ENCODE measurements at regions not wholly inside any gene's neighbourhood (a gene's known extent, or its start where the extent isn't known, plus 50 kb on each side); places are given as distances from the start of the nearest gene placed in this dataset.

DNA sequence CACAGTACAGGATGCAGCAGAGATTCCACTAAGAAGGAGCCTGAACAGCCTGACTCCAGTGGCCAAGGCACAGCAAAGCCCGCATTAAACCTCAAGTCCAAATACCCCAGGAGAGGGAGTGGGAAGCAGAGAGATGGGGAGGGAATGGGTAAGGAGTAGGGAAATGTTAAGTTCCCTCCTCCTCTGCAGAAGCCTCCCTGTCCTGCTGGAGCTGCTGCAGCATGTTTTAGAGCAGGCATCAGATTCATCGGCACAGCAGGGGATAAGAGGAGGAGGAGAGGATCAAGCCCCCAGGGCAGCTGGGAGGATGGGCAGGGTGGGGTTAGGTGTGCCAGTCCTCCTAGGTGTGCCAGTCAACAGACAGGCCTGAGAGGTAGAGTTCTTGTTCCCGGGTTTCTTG is 709.7 kb downstream of the PTPRU start:
- no peak for DNase-seq (ENCODE audit: low read depth in 1 of 2, low spot score in 1 of 2)
- in situ Hi-C loops (cut with HindIII; ENCODE audit: low pct_unique_long_range_greater_than_20kb, low sequenced_read_pairs) = no loop called here
- no peak for TF ChIP-seq JUND (IDR thresholded peaks at IDR 0.05; ENCODE audit: low read depth)

DNA sequence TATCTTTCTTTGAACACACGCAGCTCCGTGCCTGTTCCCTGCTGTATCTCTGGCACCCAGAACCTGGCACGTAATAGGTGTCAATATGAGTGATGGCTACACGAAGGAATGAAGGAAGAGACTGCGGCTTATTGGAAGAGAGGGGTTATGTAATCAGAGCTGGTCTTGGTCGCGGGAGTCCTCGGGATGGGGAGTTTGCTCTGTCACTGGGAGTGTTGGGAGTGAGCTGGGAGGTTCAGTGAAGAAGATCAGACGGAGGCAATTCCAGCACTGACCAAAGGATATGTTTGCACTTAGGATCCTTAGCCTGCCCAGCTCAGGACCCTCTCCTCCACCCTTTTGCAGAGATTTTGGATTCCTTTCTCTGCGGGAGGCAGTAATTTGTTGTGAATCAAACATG is 709.1 kb downstream of the PTPRU start:
- in situ Hi-C loops (cut with HindIII; ENCODE audit: low pct_unique_long_range_greater_than_20kb, low sequenced_read_pairs) = no loop called here
- TF ChIP-seq JUND (IDR thresholded peaks at IDR 0.05; ENCODE audit: low read depth) = no peak
- no peak for DNase-seq (ENCODE audit: low read depth in 1 of 2, low spot score in 1 of 2)

DNA sequence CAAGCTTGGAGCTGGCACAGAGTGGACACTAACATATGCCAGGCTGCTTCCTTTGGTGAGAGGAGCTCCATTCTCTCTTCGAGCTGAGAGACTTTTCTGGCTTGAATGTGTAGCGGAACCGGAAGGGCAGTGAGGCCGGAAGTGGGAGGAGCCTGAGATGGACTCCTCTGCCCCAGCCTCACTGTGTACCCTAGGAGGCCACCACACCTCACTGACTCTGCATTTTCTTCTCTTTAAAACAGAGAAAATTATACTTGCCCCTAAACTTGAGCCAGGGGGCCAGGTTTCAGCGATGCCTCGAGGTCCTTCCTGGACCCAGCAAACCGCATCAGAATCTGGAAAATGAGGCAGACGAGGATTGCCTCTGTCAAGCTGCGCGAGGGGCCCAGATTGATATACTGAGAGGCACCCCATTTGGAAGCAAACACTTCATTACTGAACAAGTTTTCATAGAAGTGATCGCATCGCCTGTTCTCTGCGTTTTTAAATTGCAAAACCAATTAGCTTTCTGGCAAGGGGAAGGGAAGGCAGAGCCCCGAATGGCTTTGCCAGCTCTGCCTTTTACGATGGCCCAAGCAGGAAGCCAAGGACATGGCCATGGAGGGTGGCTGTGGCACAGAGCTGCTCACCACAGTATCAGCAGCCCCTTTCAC is 708.1 kb downstream of the PTPRU start:
- no peak for TF ChIP-seq JUND (IDR thresholded peaks at IDR 0.05; ENCODE audit: low read depth)
- DNase-seq (ENCODE audit: low read depth in 1 of 2, low spot score in 1 of 2) = no peak
- in situ Hi-C loops (cut with HindIII; ENCODE audit: low pct_unique_long_range_greater_than_20kb, low sequenced_read_pairs) = no loop called here

DNA sequence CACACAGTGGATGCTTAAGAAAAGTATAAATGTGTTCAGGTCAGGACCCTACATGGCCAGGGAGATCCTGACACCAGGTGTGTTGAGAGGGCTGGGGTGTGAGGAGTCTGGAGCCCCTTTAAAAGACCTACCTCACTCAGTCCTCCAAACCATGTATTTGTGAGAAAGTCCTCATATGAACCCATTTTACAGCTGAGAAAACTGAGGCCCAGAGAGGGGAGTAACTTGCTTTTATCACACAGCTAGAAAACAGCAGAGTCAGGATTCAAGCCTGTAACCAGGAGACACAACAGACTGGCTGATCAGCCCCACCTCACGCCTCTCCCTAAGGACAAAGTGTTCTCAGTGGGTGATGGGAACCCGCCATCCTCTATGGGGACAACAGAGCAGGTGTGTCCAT is 706.7 kb downstream of the PTPRU start:
- DNase-seq (ENCODE audit: low read depth in 1 of 2, low spot score in 1 of 2) = no peak
- in situ Hi-C loops (cut with HindIII; ENCODE audit: low pct_unique_long_range_greater_than_20kb, low sequenced_read_pairs) = no loop called here
- no peak for TF ChIP-seq JUND (IDR thresholded peaks at IDR 0.05; ENCODE audit: low read depth)

- TF ChIP-seq JUND (IDR thresholded peaks at IDR 0.05; ENCODE audit: low read depth) = no peak
- DNase-seq (ENCODE audit: low read depth in 1 of 2, low spot score in 1 of 2) = no peak
- in situ Hi-C loops (cut with HindIII; ENCODE audit: low pct_unique_long_range_greater_than_20kb, low sequenced_read_pairs) = no loop called here
Observed at GRCh38 chr1:29939079-29939478, 702.8 kb downstream of the PTPRU start.

DNA sequence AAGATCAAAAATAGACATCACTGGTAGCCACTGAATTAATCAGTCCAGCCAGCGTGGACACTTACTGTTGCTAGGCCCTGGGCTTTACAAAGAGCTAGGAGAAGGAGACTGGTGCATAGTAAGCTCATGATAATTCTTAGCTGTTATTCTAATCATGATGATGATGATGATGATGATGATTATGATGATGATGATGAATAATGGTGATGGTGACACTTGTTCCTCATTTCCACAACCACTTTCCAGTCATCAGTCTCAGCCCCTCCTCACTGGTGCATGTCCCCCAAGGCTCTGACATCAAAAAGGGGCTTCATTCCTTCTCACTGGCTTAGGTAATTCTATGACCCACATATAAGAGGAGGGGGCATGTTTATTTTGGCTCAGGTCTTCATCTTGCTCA is 701.0 kb downstream of the PTPRU start:
- in situ Hi-C loops (cut with HindIII; ENCODE audit: low pct_unique_long_range_greater_than_20kb, low sequenced_read_pairs) = no loop called here
- no peak for TF ChIP-seq JUND (IDR thresholded peaks at IDR 0.05; ENCODE audit: low read depth)
- DNase-seq (ENCODE audit: low read depth in 1 of 2, low spot score in 1 of 2) = no peak

- TF ChIP-seq JUND (IDR thresholded peaks at IDR 0.05; ENCODE audit: low read depth) = no peak
- no peak for DNase-seq (ENCODE audit: low read depth in 1 of 2, low spot score in 1 of 2)
- in situ Hi-C loops (cut with HindIII; ENCODE audit: low pct_unique_long_range_greater_than_20kb, low sequenced_read_pairs) = no loop called here
Observed at GRCh38 chr1:29936031-29936544, 699.8 kb downstream of the PTPRU start.

- in situ Hi-C loops (cut with HindIII; ENCODE audit: low pct_unique_long_range_greater_than_20kb, low sequenced_read_pairs) = no loop called here
- no peak for DNase-seq (ENCODE audit: low read depth in 1 of 2, low spot score in 1 of 2)
- no peak for TF ChIP-seq JUND (IDR thresholded peaks at IDR 0.05; ENCODE audit: low read depth)
Observed at GRCh38 chr1:29934255-29934772, 698.0 kb downstream of the PTPRU start.

GRCh38 chr1:29933067-29933466 is 696.7 kb downstream of the PTPRU start:
- no peak for TF ChIP-seq JUND (IDR thresholded peaks at IDR 0.05; ENCODE audit: low read depth)
- in situ Hi-C loops (cut with HindIII; ENCODE audit: low pct_unique_long_range_greater_than_20kb, low sequenced_read_pairs) = no loop called here
- DNase-seq (ENCODE audit: low read depth in 1 of 2, low spot score in 1 of 2) = no peak

- TF ChIP-seq JUND (IDR thresholded peaks at IDR 0.05; ENCODE audit: low read depth) = no peak
- in situ Hi-C loops (cut with HindIII; ENCODE audit: low pct_unique_long_range_greater_than_20kb, low sequenced_read_pairs) = no loop called here
- no peak for DNase-seq (ENCODE audit: low read depth in 1 of 2, low spot score in 1 of 2)
Observed at GRCh38 chr1:29932626-29933025, 696.3 kb downstream of the PTPRU start.

GRCh38 chr1:29931477-29932175 is 695.3 kb downstream of the PTPRU start:
- in situ Hi-C loops (cut with HindIII; ENCODE audit: low pct_unique_long_range_greater_than_20kb, low sequenced_read_pairs) = no loop called here
- DNase-seq (ENCODE audit: low read depth in 1 of 2, low spot score in 1 of 2) = no peak

DNA sequence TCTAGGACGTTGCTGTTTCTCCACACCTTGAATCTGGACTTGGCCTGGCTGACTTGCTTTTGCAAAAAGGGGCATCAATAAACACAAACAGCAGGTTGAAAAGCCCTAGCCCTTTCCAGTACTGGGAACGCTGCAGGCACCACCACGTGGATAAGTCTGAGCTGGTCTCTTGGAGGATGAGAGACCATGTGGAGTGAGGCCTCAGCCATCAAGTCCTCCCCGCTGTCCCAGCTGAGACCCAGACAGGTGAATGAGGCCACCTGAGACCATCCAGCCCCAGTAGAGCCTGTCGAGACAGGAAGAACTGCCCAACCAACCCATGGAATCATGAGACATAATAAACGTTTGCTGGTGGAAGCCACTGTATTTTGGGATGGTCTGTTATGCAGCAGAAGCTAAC is 688.7 kb downstream of the PTPRU start:
- DNase-seq (ENCODE audit: low read depth in 1 of 2, low spot score in 1 of 2) = no peak
- in situ Hi-C loops (cut with HindIII; ENCODE audit: low pct_unique_long_range_greater_than_20kb, low sequenced_read_pairs) = no loop called here
- no peak for TF ChIP-seq JUND (IDR thresholded peaks at IDR 0.05; ENCODE audit: low read depth)

More at GRCh38 chr1:29931477-29932175, 695.3 kb downstream of the PTPRU start:
- TF ChIP-seq JUND (IDR thresholded peaks at IDR 0.05; ENCODE audit: low read depth) = no peak

DNA sequence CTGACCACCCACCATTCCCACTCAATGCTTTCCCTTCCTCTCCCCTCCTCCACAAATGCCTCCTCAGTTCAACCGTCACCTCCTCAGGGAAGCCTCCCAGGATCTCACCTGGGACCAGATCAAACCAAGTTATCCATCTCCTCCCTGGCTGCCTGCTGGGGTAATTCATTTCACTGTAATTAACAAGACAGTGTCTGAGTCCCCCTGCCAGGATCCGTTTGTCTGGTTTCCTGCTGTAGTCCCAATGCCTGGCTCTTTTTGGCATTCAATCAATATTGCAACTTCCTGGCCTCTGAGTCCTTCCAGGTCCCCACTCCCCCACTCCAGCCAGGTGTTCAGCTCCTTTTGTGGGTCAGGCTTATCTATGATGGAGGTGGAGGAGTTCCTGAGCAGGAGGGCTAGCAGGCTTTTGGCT is 687.7 kb downstream of the PTPRU start:
- DNase-seq (ENCODE audit: low read depth in 1 of 2, low spot score in 1 of 2) = no peak

More for the DNA sequence above, 687.7 kb downstream of the PTPRU start:
- TF ChIP-seq JUND (IDR thresholded peaks at IDR 0.05; ENCODE audit: low read depth) = no peak
- in situ Hi-C loops (cut with HindIII; ENCODE audit: low pct_unique_long_range_greater_than_20kb, low sequenced_read_pairs) = no loop called here

Data from T47D (cell line).